ENCODE measurements at regions not wholly inside any gene's neighbourhood (a gene's known extent, or its start where the extent isn't known, plus 50 kb on each side); places are given as distances from the start of the nearest gene placed in this dataset.

DNA sequence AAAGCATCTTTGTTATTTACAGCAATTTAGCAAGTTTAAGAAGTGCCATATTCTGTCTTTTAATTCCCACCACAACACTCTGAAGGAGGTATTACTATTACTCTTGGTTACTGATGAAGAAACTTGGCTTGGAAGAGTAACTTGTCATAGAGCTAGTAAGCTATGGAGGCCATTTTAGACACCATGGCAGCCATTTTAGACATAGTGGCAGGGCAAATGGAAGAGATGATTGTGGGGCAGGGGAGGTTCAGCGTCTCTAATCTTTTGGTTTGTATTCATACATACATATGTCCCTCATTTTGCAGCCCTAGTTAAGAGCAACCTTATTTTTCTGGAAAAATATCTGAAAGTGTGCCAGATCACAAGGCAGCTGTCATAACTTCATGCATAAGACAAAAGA is 82.6 kb upstream of the SOX1 start:
- Histone ChIP-seq H3K9ac (ENCODE audit: low read depth in 1 of 2, low read length in 2 of 2) (no peak overlapping the region), H3K27me3 (ENCODE audit: control insufficient read depth in 4 of 4, insufficient read depth in 4 of 4, low read length in 3 of 4) (peaks cover 0 to 3% (median 0%) of the 10 kb centered on the region in 4 donors), H3K4me1 (ENCODE audit: control insufficient read depth in 4 of 4, insufficient read depth in 4 of 4, low read length in 3 of 4) (no peaks in the 10 kb centered on the region), H3K27ac (ENCODE audit: low read depth in 1 of 2, low read length in 2 of 2) (no peak overlapping the region), H3K36me3 (ENCODE audit: control insufficient read depth in 4 of 4, insufficient read depth in 3 of 4, low read depth in 1 of 4, low read length in 3 of 4) (no peaks in the 10 kb centered on the region), H3K4me3 (ENCODE audit: low read depth in 1 of 3, low read length in 3 of 3) (no peak overlapping the region), H3K9me3 (ENCODE audit: control insufficient read depth in 4 of 4, low read length in 3 of 4) (no peaks in the 10 kb centered on the region)
- DNase-seq (ENCODE audit: low spot score) = no peak
- WGBS = 76% methylated on average over 1 of the region's 1 CpG
- TF ChIP-seq RAD21 (IDR thresholded peaks at IDR 0.05) (no peak), TAF1 (conservative IDR thresholded peaks at IDR 0.05) (no peak)

DNA sequence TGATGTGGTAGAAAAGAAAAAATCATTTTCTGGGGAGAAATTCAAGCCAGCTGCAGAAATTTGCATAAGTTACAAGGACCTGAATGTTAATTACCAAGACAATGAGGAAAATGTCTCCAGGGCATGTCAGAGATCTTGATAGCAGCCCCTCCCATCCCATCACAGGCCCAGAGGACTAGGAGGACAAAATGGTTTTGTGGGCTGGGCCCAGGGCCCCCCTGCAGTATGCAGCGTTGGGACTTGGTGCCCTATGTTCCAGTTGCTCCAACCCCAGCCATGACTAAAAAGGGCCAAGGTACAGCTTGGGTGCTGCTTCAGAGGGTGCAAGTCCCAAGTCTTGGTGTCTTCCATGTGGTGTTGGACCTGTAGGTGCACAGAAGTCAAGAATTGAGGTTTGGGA is 76.6 kb upstream of the SOX1 start:
- no peak overlapping the region for H3K4me3 ChIP-seq (ENCODE audit: low read depth in 1 of 3, low read length in 3 of 3)
- H3K9ac ChIP-seq (ENCODE audit: low read depth in 1 of 2, low read length in 2 of 2) = no peak overlapping the region

DNA sequence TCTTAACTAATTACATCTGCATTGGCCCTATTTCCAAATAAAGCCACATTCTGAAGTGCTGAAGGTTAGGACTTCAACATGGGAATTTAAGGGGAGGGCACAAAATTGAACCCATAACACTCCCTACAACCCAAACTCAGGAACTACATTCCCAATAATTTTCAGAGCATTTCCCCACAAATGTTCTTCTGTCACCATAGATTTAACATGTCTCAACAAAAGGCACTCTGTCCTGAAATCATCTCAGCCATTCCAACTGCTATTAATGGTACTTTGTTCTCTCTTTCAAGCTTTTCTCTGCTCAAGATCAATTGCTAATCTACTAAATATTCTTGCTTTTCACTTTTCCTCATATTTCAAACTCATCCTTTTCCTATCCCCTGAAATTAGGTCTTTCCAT is 74.0 kb upstream of the SOX1 start:
- H3K4me1 ChIP-seq (ENCODE audit: control insufficient read depth in 4 of 4, insufficient read depth in 4 of 4, low read length in 3 of 4) = no peaks in the 10 kb centered on the region
- no peak overlapping the region for H3K9ac ChIP-seq (ENCODE audit: low read depth in 1 of 2, low read length in 2 of 2)
- H3K9me3 ChIP-seq (ENCODE audit: control insufficient read depth in 4 of 4, low read length in 3 of 4) = peaks cover 0 to 2% (median under 1%) of the 10 kb centered on the region in 4 donors
- H3K27ac ChIP-seq (ENCODE audit: low read depth in 1 of 2, low read length in 2 of 2) = no peak overlapping the region
- no peaks in the 10 kb centered on the region for H3K36me3 ChIP-seq (ENCODE audit: control insufficient read depth in 4 of 4, insufficient read depth in 3 of 4, low read depth in 1 of 4, low read length in 3 of 4)
- H3K4me3 ChIP-seq (ENCODE audit: low read depth in 1 of 3, low read length in 3 of 3) = no peak overlapping the region
- H3K27me3 ChIP-seq (ENCODE audit: control insufficient read depth in 4 of 4, insufficient read depth in 4 of 4, low read length in 3 of 4) = peaks cover 0 to 4% (median 0%) of the 10 kb centered on the region in 4 donors
- DNase-seq (ENCODE audit: low spot score) = no peak
- TF ChIP-seq GABPA (IDR thresholded peaks at IDR 0.05 in 1 of 2, conservative IDR thresholded peaks at IDR 0.05 in 1 of 2) (no peak), FOXA2 (IDR thresholded peaks at IDR 0.05) (no peak), HNF4A (conservative IDR thresholded peaks at IDR 0.05) (no peak), YY1 (IDR thresholded peaks at IDR 0.05) (no peak), FOXA1 (IDR thresholded peaks at IDR 0.05) (no peak), NR2F2 (IDR thresholded peaks at IDR 0.05) (no peak), TAF1 (conservative IDR thresholded peaks at IDR 0.05) (no peak), RXRA (IDR thresholded peaks at IDR 0.05) (no peak), JUND (IDR thresholded peaks at IDR 0.05) (no peak), SP1 (IDR thresholded peaks at IDR 0.05) (no peak), HNF4G (IDR thresholded peaks at IDR 0.05) (no peak)
- TF ChIP-seq, protein P1, sequence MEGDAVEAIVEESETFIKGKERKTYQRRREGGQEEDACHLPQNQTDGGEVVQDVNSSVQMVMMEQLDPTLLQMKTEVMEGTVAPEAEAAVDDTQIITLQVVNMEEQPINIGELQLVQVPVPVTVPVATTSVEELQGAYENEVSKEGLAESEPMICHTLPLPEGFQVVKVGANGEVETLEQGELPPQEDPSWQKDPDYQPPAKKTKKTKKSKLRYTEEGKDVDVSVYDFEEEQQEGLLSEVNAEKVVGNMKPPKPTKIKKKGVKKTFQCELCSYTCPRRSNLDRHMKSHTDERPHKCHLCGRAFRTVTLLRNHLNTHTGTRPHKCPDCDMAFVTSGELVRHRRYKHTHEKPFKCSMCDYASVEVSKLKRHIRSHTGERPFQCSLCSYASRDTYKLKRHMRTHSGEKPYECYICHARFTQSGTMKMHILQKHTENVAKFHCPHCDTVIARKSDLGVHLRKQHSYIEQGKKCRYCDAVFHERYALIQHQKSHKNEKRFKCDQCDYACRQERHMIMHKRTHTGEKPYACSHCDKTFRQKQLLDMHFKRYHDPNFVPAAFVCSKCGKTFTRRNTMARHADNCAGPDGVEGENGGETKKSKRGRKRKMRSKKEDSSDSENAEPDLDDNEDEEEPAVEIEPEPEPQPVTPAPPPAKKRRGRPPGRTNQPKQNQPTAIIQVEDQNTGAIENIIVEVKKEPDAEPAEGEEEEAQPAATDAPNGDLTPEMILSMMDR (IDR thresholded peaks at IDR 0.05; ENCODE audit: low read depth, low read length, missing input control) = no peak
- TF ChIP-seq, protein P2, sequence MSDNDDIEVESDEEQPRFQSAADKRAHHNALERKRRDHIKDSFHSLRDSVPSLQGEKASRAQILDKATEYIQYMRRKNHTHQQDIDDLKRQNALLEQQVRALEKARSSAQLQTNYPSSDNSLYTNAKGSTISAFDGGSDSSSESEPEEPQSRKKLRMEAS (IDR thresholded peaks at IDR 0.05) = no peak
- TF ChIP-seq, protein P3, sequence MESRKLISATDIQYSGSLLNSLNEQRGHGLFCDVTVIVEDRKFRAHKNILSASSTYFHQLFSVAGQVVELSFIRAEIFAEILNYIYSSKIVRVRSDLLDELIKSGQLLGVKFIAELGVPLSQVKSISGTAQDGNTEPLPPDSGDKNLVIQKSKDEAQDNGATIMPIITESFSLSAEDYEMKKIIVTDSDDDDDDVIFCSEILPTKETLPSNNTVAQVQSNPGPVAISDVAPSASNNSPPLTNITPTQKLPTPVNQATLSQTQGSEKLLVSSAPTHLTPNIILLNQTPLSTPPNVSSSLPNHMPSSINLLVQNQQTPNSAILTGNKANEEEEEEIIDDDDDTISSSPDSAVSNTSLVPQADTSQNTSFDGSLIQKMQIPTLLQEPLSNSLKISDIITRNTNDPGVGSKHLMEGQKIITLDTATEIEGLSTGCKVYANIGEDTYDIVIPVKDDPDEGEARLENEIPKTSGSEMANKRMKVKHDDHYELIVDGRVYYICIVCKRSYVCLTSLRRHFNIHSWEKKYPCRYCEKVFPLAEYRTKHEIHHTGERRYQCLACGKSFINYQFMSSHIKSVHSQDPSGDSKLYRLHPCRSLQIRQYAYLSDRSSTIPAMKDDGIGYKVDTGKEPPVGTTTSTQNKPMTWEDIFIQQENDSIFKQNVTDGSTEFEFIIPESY (IDR thresholded peaks at IDR 0.05) = no peak

More for the DNA sequence above, 76.6 kb upstream of the SOX1 start:
- peaks cover 0 to 4% (median 0%) of the 10 kb centered on the region in 4 donors for H3K27me3 ChIP-seq (ENCODE audit: control insufficient read depth in 4 of 4, insufficient read depth in 4 of 4, low read length in 3 of 4)
- H3K4me1 ChIP-seq (ENCODE audit: control insufficient read depth in 4 of 4, insufficient read depth in 4 of 4, low read length in 3 of 4) = no peaks in the 10 kb centered on the region
- 86% methylated on average over 1 of the region's 1 CpG for WGBS
- no peak for DNase-seq (ENCODE audit: low spot score)
- H3K36me3 ChIP-seq (ENCODE audit: control insufficient read depth in 4 of 4, insufficient read depth in 3 of 4, low read depth in 1 of 4, low read length in 3 of 4) = no peaks in the 10 kb centered on the region
- no peak overlapping the region for H3K27ac ChIP-seq (ENCODE audit: low read depth in 1 of 2, low read length in 2 of 2)
- TF ChIP-seq YY1 (IDR thresholded peaks at IDR 0.05) (no peak), SP1 (IDR thresholded peaks at IDR 0.05) (no peak)
- TF ChIP-seq, protein P4, sequence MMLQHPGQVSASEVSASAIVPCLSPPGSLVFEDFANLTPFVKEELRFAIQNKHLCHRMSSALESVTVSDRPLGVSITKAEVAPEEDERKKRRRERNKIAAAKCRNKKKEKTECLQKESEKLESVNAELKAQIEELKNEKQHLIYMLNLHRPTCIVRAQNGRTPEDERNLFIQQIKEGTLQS (IDR thresholded peaks at IDR 0.05) = no peak
- H3K9me3 ChIP-seq (ENCODE audit: control insufficient read depth in 4 of 4, low read length in 3 of 4) = peaks cover 0 to 2% (median under 1%) of the 10 kb centered on the region in 4 donors

Measured in liver (tissue), 8 donors.